PC-3 (cell line): ENCODE measurements at regions not wholly inside any gene's neighbourhood (a gene's known extent, or its start where the extent isn't known, plus 50 kb on each side); places are given as distances from the start of the nearest gene placed in this dataset.
A peak's percentile ranks its signal among the peaks of the same experiment; 100 is the strongest.

Source experiments
- ATAC-seq: fragments of 200-7000 bp; cut with Tn5 transposase; 2 replicates; pipeline ENCODE4 v1.9.1; 2020; ENCODE audit warnings: mild to moderate bottlenecking, moderate library complexity
- BruUV-seq: library from RNA; stranded (reverse); fragments of 400-500 nt; replicated peaks from 2 replicates; lab custom pipeline; 2021; lab: Mats Ljungman, UMichigan
- CTCF ChIA-PET: fragments of 300-600 bp; sonication (Branson Sonifier 250); formaldehyde crosslinking; loops from one replicate; lab custom pipeline; 2022; ENCODE audit warnings: antibody characterized with exemption; lab: Charles Lee
- POLR2A ChIA-PET: fragments of 300-600 bp; sonication (Branson Sonifier 250); formaldehyde crosslinking; loops from one replicate; lab custom pipeline; 2022; ENCODE audit warnings: antibody characterized with exemption; ENCODE audit not compliant: unreplicated experiment; lab: Charles Lee
- DNase-seq: peaks from one replicate; pipeline ENCODE4 v3.0.0-alpha.2; 2015
- H2AFZ ChIP-seq: fragments of 300-600 bp; sonication (generic); 2 replicates; pipeline ENCODE4 v1.6.0; 2016; ENCODE audit warnings: antibody characterized with exemption, low read length
- H3F3A ChIP-seq: fragments of 300-600 bp; sonication (generic); one replicate; pipeline ENCODE4 v1.6.0; 2017; ENCODE audit warnings: antibody characterized with exemption, low read length, control low read depth, mild to moderate bottlenecking; ENCODE audit not compliant: unreplicated experiment
- H3K27ac ChIP-seq: fragments of 300-600 bp; sonication (generic); 2 replicates; pipeline ENCODE4 v1.5.1; 2016; ENCODE audit warnings: mild to moderate bottlenecking, low read length
- H3K27me3 ChIP-seq: fragments of 300-600 bp; sonication (generic); 2 replicates; pipeline ENCODE4 v1.6.1; 2016; ENCODE audit warnings: low read length, mixed read lengths
- H3K36me3 ChIP-seq: fragments of 300-600 bp; sonication (generic); 2 replicates; pipeline ENCODE4 v1.6.1; 2016; ENCODE audit warnings: low read depth, mixed run types, low read length, mixed read lengths
- H3K4me1 ChIP-seq: fragments of 300-600 bp; sonication (generic); 2 replicates; pipeline ENCODE4 v1.5.1; 2016; ENCODE audit warnings: low read length; ENCODE audit not compliant: insufficient read depth
- H3K4me2 ChIP-seq: fragments of 300-600 bp; sonication (generic); 2 replicates; pipeline ENCODE4 v1.6.0; 2016; ENCODE audit warnings: low read length
- H3K4me3 ChIP-seq: fragments of 300-600 bp; sonication (generic); 2 replicates; pipeline ENCODE4 v1.5.1; 2016; ENCODE audit warnings: mild to moderate bottlenecking, low read length, mixed read lengths
- H3K79me2 ChIP-seq: fragments of 300-600 bp; sonication (generic); 2 replicates; pipeline ENCODE4 v1.6.1; 2017; ENCODE audit warnings: low read length, mixed read lengths
- H3K9ac ChIP-seq: fragments of 300-600 bp; sonication (generic); 2 replicates; pipeline ENCODE4 v1.6.0; 2016; ENCODE audit warnings: mild to moderate bottlenecking, low read length
- H3K9me2 ChIP-seq: fragments of 300-600 bp; sonication (generic); replicated peaks from 2 replicates; pipeline ENCODE4 v1.6.1; 2016; ENCODE audit warnings: mixed run types, low read length, mixed read lengths
- H3K9me3 ChIP-seq: fragments of 300-600 bp; sonication (generic); 2 replicates; pipeline ENCODE4 v1.6.1; 2016; ENCODE audit warnings: low read length, mixed read lengths
- H4K20me1 ChIP-seq: fragments of 300-600 bp; sonication (generic); 2 replicates; pipeline ENCODE4 v1.6.1; 2016; ENCODE audit warnings: low read length, mixed read lengths
- CTCF ChIP-seq: fragments of 300-600 bp; sonication (generic); conservative IDR thresholded peaks from 2 replicates; pipeline ENCODE4 v1.5.1; 2017; ENCODE audit warnings: antibody characterized with exemption, low read depth, mild to moderate bottlenecking, low read length
- EZH2 ChIP-seq: fragments of 300-600 bp; sonication (generic); IDR thresholded peaks from one replicate; pipeline ENCODE4 v1.6.1; 2017; ENCODE audit warnings: antibody characterized with exemption, mild to moderate bottlenecking, low read length; ENCODE audit not compliant: unreplicated experiment
- EZH2phosphoT487 ChIP-seq: fragments of 300-600 bp; sonication (generic); IDR thresholded peaks from 2 replicates; pipeline ENCODE4 v1.6.1; 2018; ENCODE audit warnings: mild to moderate bottlenecking, antibody characterized with exemption, low read length, borderline replicate concordance
- intact Hi-C: fragments of 100-400 bp; cut with micrococcal nuclease; formaldehyde crosslinking; loops from 2 replicates; pipeline ENCODE4 v1.9.0; 2023

- H3K27ac ChIP-seq: no peak overlapping the region
- intact Hi-C loops: loop anchor here (10.0 kb wide), 2 partner anchors 115 to 205 kb away; no protein-coding TSS in a partner anchor
- no peak overlapping the region for H3K9ac ChIP-seq
- CTCF ChIA-PET: interaction anchor here (1.1 kb wide), 1 partner anchor 430 kb away, joined by 4 read pairs; no protein-coding TSS in a partner anchor
- no peaks in the 10 kb centered on the region for H3K9me3 ChIP-seq
- no peaks in the 10 kb centered on the region for H3K9me2 ChIP-seq
- H3K36me3 ChIP-seq: no peaks in the 10 kb centered on the region
- ATAC-seq: no peak
- no peak overlapping the region for H3K4me3 ChIP-seq
- H3K4me2 ChIP-seq: no peak overlapping the region
- DNase-seq: no peak
- H3K27me3 ChIP-seq: peaks cover 63% of the 10 kb centered on the region
- POLR2A ChIA-PET: no interaction called here
- TF ChIP-seq CTCF (no peak), EZH2phosphoT487 (peak; percentile 69; the same call in 1 of the 2 replicates), EZH2 (peak; percentile 95)
- H3K79me2 ChIP-seq: no peaks in the 10 kb centered on the region
- H3F3A ChIP-seq: no peaks in the 10 kb centered on the region
- BruUV-seq: no TSS peak
- H3K4me1 ChIP-seq: no peaks in the 10 kb centered on the region
- no peak overlapping the region for H2AFZ ChIP-seq
- peaks cover 6% of the 10 kb centered on the region; the same call in 1 of the 2 replicates for H4K20me1 ChIP-seq
These were observed 252.7 kb downstream of the TJP1 start for GRCh38 chr15:29569533-29570092.

- H3K27me3 ChIP-seq: peaks cover 63% of the 10 kb centered on the region
- no peaks in the 10 kb centered on the region for H3K9me2 ChIP-seq
- ChIA-PET CTCF (interaction anchor here (1.1 kb wide), 1 partner anchor 429 kb away, joined by 4 read pairs; no protein-coding TSS in a partner anchor), POLR2A (no interaction called here)
- H3K79me2 ChIP-seq: no peaks in the 10 kb centered on the region
- H3F3A ChIP-seq: no peaks in the 10 kb centered on the region
- H3K36me3 ChIP-seq: no peaks in the 10 kb centered on the region
- TF ChIP-seq EZH2phosphoT487 (no peak), EZH2 (no peak), CTCF (peak; percentile 67)
- no peak overlapping the region for H2AFZ ChIP-seq
- H3K9ac ChIP-seq: no peak overlapping the region
- no peak overlapping the region for H3K4me3 ChIP-seq
- H3K4me2 ChIP-seq: no peak overlapping the region
- DNase-seq (peak; percentile 70), ATAC-seq (peak; percentile 94)
- H4K20me1 ChIP-seq: peaks cover 6% of the 10 kb centered on the region; the same call in 1 of the 2 replicates
- BruUV-seq: no TSS peak
- H3K4me1 ChIP-seq: no peaks in the 10 kb centered on the region
- intact Hi-C loops: loop anchor here (10.0 kb wide), 2 partner anchors 114 to 204 kb away; no protein-coding TSS in a partner anchor
- H3K9me3 ChIP-seq: no peaks in the 10 kb centered on the region
- H3K27ac ChIP-seq: no peak overlapping the region
These were observed 253.3 kb downstream of the TJP1 start for GRCh38 chr15:29568840-29569532.

- ATAC-seq (no peak), DNase-seq (no peak)
- peaks cover 60% of the 10 kb centered on the region for H3K27me3 ChIP-seq
- H4K20me1 ChIP-seq: peaks cover 6% of the 10 kb centered on the region; the same call in 1 of the 2 replicates
- no peaks in the 10 kb centered on the region for H3K79me2 ChIP-seq
- H3K9me3 ChIP-seq: no peaks in the 10 kb centered on the region
- no peak overlapping the region for H2AFZ ChIP-seq
- intact Hi-C loops: loop anchor here (10.0 kb wide), 2 partner anchors 113 to 203 kb away; no protein-coding TSS in a partner anchor
- no peak overlapping the region for H3K27ac ChIP-seq
- H3K4me1 ChIP-seq: no peaks in the 10 kb centered on the region
- H3K9me2 ChIP-seq: no peaks in the 10 kb centered on the region
- H3K9ac ChIP-seq: no peak overlapping the region
- H3K4me2 ChIP-seq: no peak overlapping the region
- CTCF ChIA-PET: no interaction called here
- no TSS peak for BruUV-seq
- POLR2A ChIA-PET: no interaction called here
- TF ChIP-seq EZH2 (no peak), EZH2phosphoT487 (no peak), CTCF (no peak)
- H3K4me3 ChIP-seq: no peak overlapping the region
- no peaks in the 10 kb centered on the region for H3F3A ChIP-seq
- H3K36me3 ChIP-seq: no peaks in the 10 kb centered on the region
These were observed 254.9 kb downstream of the TJP1 start for GRCh38 chr15:29567336-29567735.
